AG10803 (cell line): ENCODE measurements at regions not wholly inside any gene's neighbourhood (a gene's known extent, or its start where the extent isn't known, plus 50 kb on each side); places are given as distances from the start of the nearest gene placed in this dataset.
"Not testable (repeated sequence)": the region's sequence is repeated elsewhere in the genome, so short reads cannot be mapped to it uniquely, and the experiment has no call there.

Source experiments
- DNase-seq: peaks from one replicate; pipeline ENCODE4 v3.0.0; 2010; ENCODE audit warnings: low read depth
- H3K4me3 ChIP-seq: 2 replicates; pipeline ENCODE4 v1.5.1; 2011; ENCODE audit warnings: mild to moderate bottlenecking, low read length, control low read depth
- CTCF ChIP-seq: conservative IDR thresholded peaks from 2 replicates; pipeline ENCODE4 v1.5.1; 2011; ENCODE audit warnings: mild to moderate bottlenecking, low read length, control low read depth, inconsistent platforms

- TF ChIP-seq CTCF, result no peak
- DNase-seq, result peak; percentile 8
- no peak overlapping the region for H3K4me3 ChIP-seq
Observed at GRCh38 chr7:16091701-16092310, 329.5 kb downstream of the CRPPA start.

GRCh38 chr7:16089801-16090200, 331.5 kb downstream of the CRPPA start:
- no peak for TF ChIP-seq CTCF
- no peak overlapping the region for H3K4me3 ChIP-seq
- no peak for DNase-seq

- no peak for DNase-seq
- TF ChIP-seq CTCF, result no peak
- no peak overlapping the region for H3K4me3 ChIP-seq
Observed at GRCh38 chr7:16089191-16089590, 332.1 kb downstream of the CRPPA start.

- no peak for TF ChIP-seq CTCF
- DNase-seq, result no peak
- H3K4me3 ChIP-seq, result no peak overlapping the region
Observed at GRCh38 chr7:16086743-16087142, 334.6 kb downstream of the CRPPA start.

GRCh38 chr7:16085780-16086179, 335.6 kb downstream of the CRPPA start:
- not testable (repeated sequence) for H3K4me3 ChIP-seq, DNase-seq

GRCh38 chr7:16084875-16085274, 336.5 kb downstream of the CRPPA start:
- H3K4me3 ChIP-seq, result no peak overlapping the region
- DNase-seq, result no peak
- TF ChIP-seq CTCF, result no peak

- TF ChIP-seq CTCF, result no peak
- no peak overlapping the region for H3K4me3 ChIP-seq
- DNase-seq, result no peak
Observed at GRCh38 chr7:16084370-16084769, 337.0 kb downstream of the CRPPA start.

- TF ChIP-seq CTCF, result no peak
- no peak for DNase-seq
- H3K4me3 ChIP-seq, result no peak overlapping the region
Observed at GRCh38 chr7:16083931-16084330, 337.4 kb downstream of the CRPPA start.
